T47D (cell line): ENCODE measurements at regions not wholly inside any gene's neighbourhood (a gene's known extent, or its start where the extent isn't known, plus 50 kb on each side); places are given as distances from the start of the nearest gene placed in this dataset.
"Not testable (repeated sequence)": the region's sequence is repeated elsewhere in the genome, so short reads cannot be mapped to it uniquely, and the experiment has no call there.

Experiments used
- DNase-seq, 2 experiments: peaks; one replicate each; pipeline versions ENCODE4 v3.0.0 to v3.0.0-alpha.2; 2011 to 2012; ENCODE audit warnings: low read depth in 1 of 2, low spot score in 1 of 2
- JUND ChIP-seq: IDR thresholded peaks from 2 replicates; pipeline ENCODE4 v1.6.1; 2012; ENCODE audit warnings: low read depth
- in situ Hi-C: cut with HindIII; loops from 2 replicates; pipeline ENCODE4 v1.10.0; 2016; ENCODE audit warnings: low sequenced_read_pairs, low pct_unique_long_range_greater_than_20kb

DNA sequence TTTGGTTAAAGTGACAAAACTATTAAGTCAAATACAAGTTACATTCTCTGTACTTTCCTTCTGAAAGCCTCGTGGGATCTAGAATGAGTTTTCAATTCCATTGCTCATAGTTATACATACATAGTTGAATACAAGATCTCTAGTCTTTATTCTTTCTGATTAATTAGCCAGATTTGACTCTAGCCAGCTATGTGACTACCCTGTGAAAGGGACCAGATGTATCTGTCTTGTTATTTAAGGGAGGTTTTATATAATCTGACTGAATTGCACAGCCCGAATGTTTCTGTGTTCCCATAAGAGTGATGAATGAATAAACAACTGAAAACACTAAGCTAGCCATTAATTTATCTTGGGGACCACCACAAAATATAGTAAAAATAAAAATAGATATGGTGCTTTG, 166.7 kb downstream of the TMEM167A start:
- DNase-seq = no peak
- TF ChIP-seq JUND = no peak
- in situ Hi-C loops = no loop called here

DNA sequence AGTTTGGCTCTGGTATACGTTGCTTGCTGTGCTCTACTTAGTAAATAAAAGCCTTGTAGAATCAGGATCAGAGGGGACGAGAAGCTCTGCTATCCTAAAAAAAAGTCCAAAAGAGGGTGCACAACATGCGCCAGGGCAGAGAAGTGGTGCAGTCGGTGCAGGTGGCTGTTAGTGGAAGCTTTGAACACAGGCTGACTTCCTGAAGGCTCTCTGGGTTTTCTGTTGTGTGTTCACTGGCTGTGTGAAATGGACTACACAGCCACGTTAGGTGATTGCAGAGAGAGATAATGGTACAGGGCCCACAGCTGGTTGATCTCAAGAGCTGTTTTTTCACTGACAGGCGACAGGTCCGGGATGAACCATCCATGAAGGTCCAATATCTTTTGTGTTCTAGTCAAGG, 167.4 kb downstream of the TMEM167A start:
- in situ Hi-C loops = no loop called here
- DNase-seq = no peak
- no peak for TF ChIP-seq JUND

DNA sequence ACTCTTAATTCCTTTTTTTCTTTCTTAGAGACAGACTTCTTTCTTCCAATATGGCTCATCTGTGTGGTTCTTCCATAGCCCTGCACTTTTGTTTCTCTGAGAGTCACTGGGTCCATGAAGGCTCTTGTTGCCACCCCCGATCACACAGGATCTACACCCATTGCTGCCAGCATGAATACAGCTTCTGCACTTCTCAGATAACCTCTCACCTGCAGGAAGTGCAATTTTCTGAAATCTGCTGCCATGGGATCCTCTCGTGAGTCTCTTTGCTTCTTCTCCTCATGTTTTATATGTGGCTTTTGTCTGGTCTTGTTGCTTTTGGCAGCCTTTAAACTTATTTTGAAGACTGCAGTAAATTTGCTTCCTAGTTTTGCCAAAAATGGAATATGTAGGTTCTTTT, 171.2 kb downstream of the TMEM167A start:
- DNase-seq = no peak
- TF ChIP-seq JUND = no peak
- in situ Hi-C loops = no loop called here

DNA sequence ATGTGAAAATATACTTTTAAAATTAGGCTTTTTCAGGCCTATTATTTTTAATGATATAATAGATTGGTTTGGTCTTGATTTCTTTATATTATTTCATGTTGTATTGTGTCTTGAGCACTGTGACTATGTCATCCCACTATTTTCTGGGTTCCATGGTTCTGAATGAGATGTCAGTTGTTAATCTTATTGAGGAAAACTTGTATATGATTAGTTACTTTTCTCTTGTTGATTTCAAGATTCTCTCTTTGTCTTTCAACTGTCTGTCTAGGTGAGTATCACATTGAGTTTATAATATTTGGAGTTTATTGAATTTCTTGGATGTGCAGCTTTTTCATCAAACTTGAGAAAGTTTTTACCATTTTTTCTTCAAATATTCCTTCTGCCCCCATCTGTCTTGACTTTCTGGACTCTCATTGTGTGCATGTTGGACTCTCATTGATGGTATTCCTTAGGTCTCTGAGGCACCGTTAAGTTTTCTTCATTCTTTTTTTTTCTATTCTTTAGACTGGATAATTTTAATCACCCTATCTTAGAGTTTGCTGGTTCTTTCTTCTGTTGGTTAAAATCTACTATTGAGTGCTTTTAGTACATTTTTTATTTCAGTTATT, 175.8 kb downstream of the TMEM167A start:
- in situ Hi-C loops = no loop called here
- DNase-seq = no peak
- no peak for TF ChIP-seq JUND

DNA sequence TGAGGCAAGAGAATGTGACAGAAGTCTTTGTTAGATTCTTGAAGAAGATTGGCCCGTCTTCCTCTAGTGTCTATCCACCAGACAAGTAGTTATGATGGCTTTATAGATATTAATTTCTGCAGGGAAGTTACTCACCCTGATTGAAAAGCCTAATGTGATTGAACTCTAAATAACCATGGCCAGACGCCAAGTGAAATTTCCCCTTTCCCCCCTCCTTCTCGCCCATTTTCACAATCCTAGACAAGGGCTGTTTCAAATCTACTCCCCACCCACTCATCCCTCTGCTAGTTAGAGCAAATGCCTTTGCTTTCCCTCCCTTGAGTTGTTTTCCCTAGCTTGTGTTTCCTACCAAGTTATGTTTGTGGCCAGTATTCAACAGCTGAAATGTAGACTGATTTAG, 182.5 kb downstream of the TMEM167A start:
- DNase-seq = no peak
- no peak for TF ChIP-seq JUND
- in situ Hi-C loops = no loop called here

DNA sequence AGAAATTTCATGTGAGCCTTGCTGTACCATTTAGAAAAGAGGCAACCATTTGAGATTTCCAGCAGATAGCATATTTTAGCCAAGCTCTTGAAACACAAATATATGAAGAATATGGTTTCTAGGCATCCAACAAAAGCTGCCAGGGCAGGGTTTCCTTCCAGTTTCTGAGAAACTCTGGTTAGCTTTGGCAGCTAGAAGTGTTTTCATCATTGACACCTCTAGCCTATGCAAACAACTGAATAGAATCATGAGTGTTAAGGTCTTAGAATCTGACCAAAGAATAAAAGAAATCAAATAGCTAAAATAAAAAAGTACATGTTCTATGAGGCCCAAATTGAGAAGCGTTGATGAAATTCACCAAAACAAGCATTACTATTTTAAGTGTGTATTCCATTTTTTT, 188.1 kb downstream of the TMEM167A start:
- DNase-seq = no peak
- TF ChIP-seq JUND = no peak
- in situ Hi-C loops = no loop called here

DNA sequence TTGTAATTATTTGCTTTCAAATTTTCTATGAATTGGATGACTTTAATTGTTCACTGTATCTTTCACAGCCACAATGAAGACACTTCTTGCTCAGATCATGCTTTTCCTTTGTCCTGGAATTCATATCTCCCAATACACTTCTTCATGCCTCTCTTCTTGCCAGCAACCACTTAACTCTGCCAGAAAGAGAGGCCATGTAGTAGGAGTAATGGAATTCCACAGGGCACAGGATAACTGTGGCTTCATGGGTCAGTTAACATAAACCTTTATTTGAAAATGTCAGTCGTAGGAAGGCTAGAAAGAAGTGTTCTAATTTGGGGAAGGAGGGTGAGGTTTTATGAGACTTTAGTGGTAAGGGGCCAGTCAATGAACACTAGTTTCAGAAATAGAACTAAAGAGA, 190.3 kb downstream of the TMEM167A start:
- TF ChIP-seq JUND = no peak
- in situ Hi-C loops = no loop called here
- no peak for DNase-seq

DNA sequence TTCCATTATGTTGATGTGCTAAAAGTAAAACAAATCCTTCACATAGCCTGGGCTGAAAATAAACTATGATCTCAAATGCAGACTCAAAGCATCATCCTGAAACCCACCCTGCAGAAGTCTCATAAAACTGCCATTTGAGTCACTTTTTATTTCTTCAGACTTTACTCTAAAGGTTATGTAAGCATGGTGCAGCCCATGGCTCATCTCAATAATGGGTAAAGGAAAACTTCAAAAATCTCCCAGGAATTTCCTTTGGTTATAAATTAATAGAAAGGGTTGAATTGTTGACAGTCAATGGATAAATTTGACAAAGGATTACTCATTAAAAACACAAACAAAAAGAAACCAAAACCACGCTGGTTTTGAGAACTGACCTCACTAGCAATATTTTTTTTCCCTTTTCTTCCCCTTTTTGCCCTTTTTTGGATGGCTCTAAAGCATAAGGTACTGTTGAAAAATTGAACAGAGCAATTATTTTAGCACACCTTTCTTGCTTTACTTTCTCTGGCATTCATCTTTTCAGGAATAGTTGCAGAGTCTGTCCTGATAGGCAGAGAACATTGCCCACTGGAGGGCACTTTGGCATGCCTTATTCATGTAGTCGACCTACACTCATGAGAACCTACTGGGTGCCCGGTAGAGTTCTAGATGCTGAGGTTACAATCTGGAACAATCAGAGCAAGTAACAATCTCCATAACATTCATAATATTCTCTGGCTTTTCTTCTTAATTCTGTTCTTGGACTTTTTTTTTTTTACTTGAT, 191.4 kb downstream of the TMEM167A start:
- no peak for TF ChIP-seq JUND
- DNase-seq = peak in 1 of 2 experiments; percentile 46

DNA sequence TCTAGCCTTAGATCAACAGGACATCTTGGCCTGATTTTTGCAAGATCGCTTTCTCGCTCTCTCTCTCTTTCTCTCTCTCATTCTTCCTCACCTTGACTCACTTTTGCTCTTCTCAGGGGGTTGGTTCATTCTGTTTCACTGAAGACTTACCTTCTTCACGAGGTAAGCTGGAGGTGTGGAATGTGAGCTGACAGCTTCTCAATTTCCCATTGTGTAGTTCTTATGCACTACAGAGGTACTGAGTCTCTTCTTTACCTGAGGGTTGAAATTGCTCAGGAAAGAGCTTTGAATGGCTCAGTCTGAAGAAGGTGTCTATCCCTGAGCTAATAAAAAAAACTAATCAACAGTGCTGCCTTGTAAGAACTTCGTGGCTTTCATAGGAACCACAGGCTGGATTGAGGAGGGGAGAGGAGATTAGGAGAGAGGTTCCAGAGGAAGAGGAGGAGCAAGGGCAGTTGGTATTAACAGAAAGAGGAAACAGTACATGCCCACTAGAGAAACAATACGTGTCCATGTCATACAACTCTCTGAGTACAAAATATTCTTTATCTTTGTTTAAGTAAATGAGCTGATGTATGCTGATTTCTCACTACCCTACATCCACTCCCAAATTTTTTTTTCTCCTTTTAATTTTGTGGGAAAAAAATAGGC, 192.2 kb downstream of the TMEM167A start:
- no peak for DNase-seq
- no peak for TF ChIP-seq JUND
- in situ Hi-C loops = no loop called here

More for the DNA sequence above, 191.4 kb downstream of the TMEM167A start:
- in situ Hi-C loops = no loop called here

DNA sequence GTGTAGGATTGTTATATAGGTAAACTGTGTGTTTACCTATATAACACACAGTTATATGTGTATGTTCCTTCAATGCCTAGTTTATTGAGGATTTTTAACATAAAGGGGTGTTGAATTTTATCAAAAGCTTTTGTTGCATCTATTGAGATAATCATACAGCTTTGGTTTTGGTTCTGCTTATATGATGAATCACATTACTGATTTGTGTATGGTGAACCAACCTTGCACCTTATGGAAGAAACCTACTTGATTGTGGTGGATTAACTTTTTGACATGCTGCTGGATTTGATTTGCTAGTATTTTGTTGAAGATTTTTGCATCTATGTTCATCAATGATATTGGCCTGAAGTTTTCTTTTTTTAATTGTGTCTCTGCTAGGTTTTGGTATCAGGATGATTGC, 194.9 kb downstream of the TMEM167A start:
- no peak for TF ChIP-seq JUND
- in situ Hi-C loops = no loop called here
- DNase-seq = no peak

DNA sequence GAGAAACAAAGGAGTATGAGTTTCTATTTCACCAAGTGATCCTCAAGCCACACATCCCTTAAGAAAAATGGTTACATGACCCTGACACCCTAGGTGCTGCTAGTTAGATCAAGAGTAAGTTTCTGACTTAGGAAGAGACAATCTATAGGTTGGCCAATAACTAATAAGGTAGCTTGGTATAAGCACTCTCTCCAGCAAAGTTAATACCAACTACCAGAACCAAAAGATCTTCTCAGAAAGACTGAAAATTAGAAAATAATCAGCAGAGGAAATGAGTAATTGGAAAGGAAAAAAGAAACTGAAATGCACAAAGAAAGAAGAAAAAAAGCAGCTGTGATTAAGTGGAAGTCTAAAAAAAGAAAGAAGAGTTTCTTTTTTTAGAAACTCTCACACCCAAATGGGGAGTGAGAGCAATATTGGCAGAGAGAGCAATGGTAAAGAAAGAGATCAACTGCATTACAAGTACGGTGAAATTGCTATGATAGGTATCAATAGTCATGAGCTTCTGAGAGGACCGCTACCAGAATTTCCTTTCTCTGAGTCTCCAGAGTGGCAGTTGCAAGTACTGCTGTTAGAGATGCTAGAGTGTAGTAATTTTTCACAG, 195.5 kb downstream of the TMEM167A start:
- no peak for DNase-seq
- TF ChIP-seq JUND = no peak
- in situ Hi-C loops = no loop called here

DNA sequence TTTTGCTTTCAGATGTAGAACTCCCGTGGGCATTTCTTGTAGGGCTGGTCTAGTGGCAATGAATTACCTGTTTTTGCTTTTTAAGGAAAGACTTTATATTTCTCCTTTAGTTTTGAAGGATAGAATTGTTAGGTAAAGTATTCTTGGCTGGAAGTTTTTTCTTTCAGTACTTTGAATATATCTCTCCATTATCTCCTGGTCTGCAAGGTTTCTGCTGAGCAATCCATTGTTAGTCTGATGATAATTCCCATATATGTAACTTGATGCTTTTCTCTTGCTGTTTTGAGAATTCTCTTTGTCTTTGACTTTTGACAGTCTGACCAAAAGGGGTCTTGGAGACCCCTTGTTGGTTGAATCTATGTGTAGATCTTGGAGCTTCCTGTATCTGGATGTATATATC, 198.1 kb downstream of the TMEM167A start:
- in situ Hi-C loops = no loop called here
- no peak for DNase-seq
- no peak for TF ChIP-seq JUND

DNA sequence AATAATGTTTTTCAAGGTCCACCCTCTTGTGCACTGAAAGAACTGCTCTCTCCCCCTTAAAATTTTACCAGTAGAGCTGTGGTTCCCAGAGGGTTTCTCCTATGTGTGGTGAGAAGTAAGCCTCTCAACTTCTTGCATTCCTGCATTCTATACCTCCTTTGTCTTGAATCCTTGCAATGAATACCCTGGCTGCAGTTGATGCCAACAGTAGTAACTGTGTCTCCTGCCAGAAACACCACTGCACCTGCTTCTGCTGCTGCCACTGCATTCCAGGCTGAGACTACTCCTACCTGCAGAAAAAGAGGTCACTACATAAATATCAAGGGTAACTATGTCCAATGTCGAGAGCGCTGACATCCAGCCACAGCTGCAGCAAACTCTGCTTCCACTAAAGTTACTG, 203.7 kb downstream of the TMEM167A start:
- in situ Hi-C loops = no loop called here
- no peak for TF ChIP-seq JUND
- no peak for DNase-seq

DNA sequence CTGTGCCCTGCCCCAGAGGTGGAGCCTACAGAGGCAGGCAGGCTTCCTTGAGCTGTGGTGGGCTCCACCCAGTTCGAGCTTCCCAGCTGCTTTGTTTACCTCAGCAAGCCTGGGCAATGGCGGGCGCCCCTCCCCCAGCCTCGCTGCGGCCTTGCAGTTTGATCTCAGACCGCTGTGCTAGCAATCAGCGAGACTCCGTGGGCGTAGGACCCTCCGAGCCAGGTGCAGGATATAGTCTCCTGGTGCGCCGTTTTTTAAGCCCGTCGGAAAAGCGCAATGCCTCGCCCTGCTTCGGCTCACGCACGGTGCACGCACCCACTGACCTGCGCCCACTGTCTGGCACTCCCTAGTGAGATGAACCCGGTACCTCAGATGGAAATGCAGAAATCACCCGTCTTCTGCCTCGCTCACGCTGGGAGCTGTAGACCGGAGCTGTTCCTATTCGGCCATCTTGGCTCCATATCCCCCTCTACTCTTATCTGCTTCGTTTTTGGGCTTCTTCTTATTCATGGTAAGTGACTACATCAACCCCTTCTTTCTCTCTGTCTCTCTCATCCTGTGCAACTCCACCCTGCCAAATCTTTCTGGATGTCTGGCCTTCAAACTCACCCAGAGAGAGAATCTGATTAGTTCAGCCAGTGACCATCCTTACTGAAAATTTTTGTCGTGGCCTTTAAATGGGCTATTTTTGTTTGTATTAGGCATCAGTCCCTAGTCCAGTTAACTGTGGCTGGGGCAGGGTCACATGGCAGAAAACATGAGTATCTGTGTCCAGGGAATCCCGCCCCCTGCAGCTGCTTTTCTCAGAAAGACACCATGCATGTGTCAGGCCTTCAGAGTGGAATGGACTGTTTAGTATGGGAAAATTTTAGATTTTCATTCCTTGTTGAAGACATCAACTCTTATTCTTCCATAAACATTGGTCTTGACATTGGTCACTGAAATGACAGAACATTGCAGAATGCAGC, 204.6 kb downstream of the TMEM167A start:
- DNase-seq, in situ Hi-C loops: not testable (repeated sequence)
